GM19463 (cell line): ENCODE measurements at regions not wholly inside any gene's neighbourhood (a gene's known extent, or its start where the extent isn't known, plus 50 kb on each side); places are given as distances from the start of the nearest gene placed in this dataset.

Experiments used
- ATAC-seq: cut with Tn5 transposase; IDR thresholded peaks from one replicate; pipeline ENCODE4 v1.9.1; 2021; ENCODE audit warnings: mild to moderate bottlenecking, moderate library complexity; ENCODE audit not compliant: unreplicated experiment

GRCh38 chr10:110396284-110396651, 91.5 kb upstream of the SMNDC1 start:
- no peak for ATAC-seq

- no peak for ATAC-seq
Measured at GRCh38 chr10:110397856-110398255, 93.1 kb upstream of the SMNDC1 start.

GRCh38 chr10:110398419-110399105, 93.8 kb upstream of the SMNDC1 start:
- no peak for ATAC-seq

GRCh38 chr10:110399106-110399964, 94.6 kb upstream of the SMNDC1 start:
- no peak for ATAC-seq

GRCh38 chr10:110399965-110400933, 95.5 kb upstream of the SMNDC1 start:
- no peak for ATAC-seq

- ATAC-seq: no peak
Measured at GRCh38 chr10:110401401-110402076, 96.2 kb upstream of the DUSP5 start.

GRCh38 chr10:110402077-110402416, 95.7 kb upstream of the DUSP5 start:
- ATAC-seq: no peak

GRCh38 chr10:110403593-110403992, 94.1 kb upstream of the DUSP5 start:
- ATAC-seq: no peak

GRCh38 chr10:110404413-110404812, 93.3 kb upstream of the DUSP5 start:
- no peak for ATAC-seq

- ATAC-seq: no peak
Measured at GRCh38 chr10:110404825-110405224, 92.9 kb upstream of the DUSP5 start.

GRCh38 chr10:110405380-110405779, 92.3 kb upstream of the DUSP5 start:
- no peak for ATAC-seq

GRCh38 chr10:110407301-110408170, 90.2 kb upstream of the DUSP5 start:
- no peak for ATAC-seq

GRCh38 chr10:110408203-110408871, 89.4 kb upstream of the DUSP5 start:
- no peak for ATAC-seq

- no peak for ATAC-seq
Measured at GRCh38 chr10:110408943-110409342, 88.8 kb upstream of the DUSP5 start.

- ATAC-seq: no peak
Measured at GRCh38 chr10:110409488-110409887, 88.2 kb upstream of the DUSP5 start.

- peak; percentile 25 for ATAC-seq
Measured at GRCh38 chr10:110409926-110410325, 87.8 kb upstream of the DUSP5 start.

- ATAC-seq: no peak
Measured at GRCh38 chr10:110410329-110411046, 87.2 kb upstream of the DUSP5 start.

- ATAC-seq: no peak
Measured at GRCh38 chr10:110411047-110411410, 86.7 kb upstream of the DUSP5 start.
